ENCODE measurements at regions not wholly inside any gene's neighbourhood (a gene's known extent, or its start where the extent isn't known, plus 50 kb on each side); places are given as distances from the start of the nearest gene placed in this dataset.

- TF ChIP-seq CLOCK (CRISPR knock-in tag; IDR thresholded peaks at IDR 0.05; ENCODE audit: borderline replicate concordance) (no peak), PURB (CRISPR knock-in tag; IDR thresholded peaks at IDR 0.05; ENCODE audit: low read depth) (no peak), SRSF7 (optimal IDR thresholded peaks at IDR 0.05; ENCODE audit: low read depth, low read length) (no peak), XRCC3 (IDR thresholded peaks at IDR 0.05) (no peak), RBM34 (IDR thresholded peaks at IDR 0.05; ENCODE audit: borderline replicate concordance, insufficient read depth, low read length) (no peak), PPARD (CRISPR knock-in tag; IDR thresholded peaks at IDR 0.05) (no peak), SREBF2 (CRISPR knock-in tag; IDR thresholded peaks at IDR 0.05) (no peak), HIVEP1 (CRISPR knock-in tag; IDR thresholded peaks at IDR 0.05) (no peak), HLTF (IDR thresholded peaks at IDR 0.05) (no peak), ZBTB43 (CRISPR knock-in tag; IDR thresholded peaks at IDR 0.05) (no peak), SNAPC5 (CRISPR knock-in tag; IDR thresholded peaks at IDR 0.05) (no peak), SIN3B (IDR thresholded peaks at IDR 0.05; ENCODE audit: low read depth) (no peak), ZNF511 (CRISPR knock-in tag; IDR thresholded peaks at IDR 0.05) (no peak), SLC30A9 (CRISPR knock-in tag; IDR thresholded peaks at IDR 0.05) (no peak)
Measured at GRCh38 chr1:232149287-232150201, 480.4 kb downstream of the SIPA1L2 start (continued).

Measured in K562 (cell line).